Transverse colon (tissue), 4 donors: ENCODE measurements at regions not wholly inside any gene's neighbourhood (a gene's known extent, or its start where the extent isn't known, plus 50 kb on each side); places are given as distances from the start of the nearest gene placed in this dataset.

Source experiments
- DNase-seq: peaks from one replicate; pipeline ENCODE4 v3.0.0-alpha.2; 2019
- H3K27ac ChIP-seq, 4 donors: fragments of 200-600 bp; sonication (generic); 2 replicates each; pipeline ENCODE4 v1.5.1; 2016 to 2018; ENCODE audit warnings: inconsistent platforms in 4 of 4
- H3K27me3 ChIP-seq: fragments of 200-600 bp; sonication (generic); 2 replicates; pipeline ENCODE4 v1.5.1; 2017; ENCODE audit warnings: inconsistent platforms
- H3K36me3 ChIP-seq, 4 donors: fragments of 200-600 bp; sonication (generic); 2 replicates each; pipeline ENCODE4 v1.5.1; 2017 to 2019; ENCODE audit warnings: inconsistent platforms in 4 of 4
- H3K4me1 ChIP-seq, 4 donors: fragments of 200-600 bp; sonication (generic); 2 replicates each; pipeline ENCODE4 v1.5.1; 2017 to 2020; ENCODE audit warnings: inconsistent platforms in 4 of 4
- H3K4me3 ChIP-seq, 4 donors: fragments of 200-600 bp; sonication (generic); 1 replicate in 1 of 4; 2 replicates in 3 of 4; pipeline versions ENCODE4 v1.5.1 to v1.6.1; 2017 to 2019; ENCODE audit warnings: inconsistent platforms in 4 of 4
- H3K9me3 ChIP-seq, 2 donors: fragments of 200-600 bp; sonication (generic); 2 replicates each; pipeline ENCODE4 v1.5.1; 2017 to 2019; ENCODE audit warnings: inconsistent platforms in 2 of 2
- CTCF ChIP-seq, 5 experiments: fragments of 200-600 bp in 3 of 5; fragments of 450-650 bp in 2 of 5; sonication (generic) in 3 of 5; IDR thresholded peaks; 1 replicate in 2 of 5; 2 replicates in 3 of 5; pipeline ENCODE4 v1.5.1; 2016 to 2017; ENCODE audit warnings: antibody characterized with exemption in 5 of 5, inconsistent platforms in 3 of 5, mild to moderate bottlenecking in 2 of 5, moderate library complexity in 1 of 5
- EP300 ChIP-seq: sonication (generic); formaldehyde crosslinking; IDR thresholded peaks from one replicate; pipeline ENCODE4 v1.6.1; 2017; ENCODE audit warnings: antibody characterized with exemption, low read depth
- POLR2A ChIP-seq: fragments of 450-650 bp; IDR thresholded peaks from one replicate; pipeline ENCODE4 v1.6.1; 2016; ENCODE audit warnings: antibody characterized with exemption, mild to moderate bottlenecking, moderate library complexity
- POLR2AphosphoS5 ChIP-seq, 3 donors: sonication (generic); formaldehyde crosslinking; IDR thresholded peaks; one replicate each; pipeline ENCODE4 v1.6.1; 2016; ENCODE audit warnings: antibody characterized with exemption in 3 of 3
- WGBS, 2 donors: methylation state at CpG; one replicate each; pipeline ENCODE4 v1.1.5; 2018; ENCODE audit warnings: low coverage in 1 of 2; 5-methylcytosine and 5-hydroxymethylcytosine counted together
- in situ Hi-C, 4 donors: fragments of 200-750 bp; cut with MboI; loops; one replicate each; pipeline versions ENCODE4 v1.15.0 to v1.15.1; 2017; ENCODE audit warnings: low sequenced_read_pairs in 3 of 4, low pct_ligation_motif_present in 1 of 4, low pct_unique_long_range_greater_than_20kb in 1 of 4
- intact Hi-C: fragments of 100-400 bp; cut with DNase I; formaldehyde crosslinking; loops from one replicate; pipeline ENCODE4 v1.15.1; 2023; ENCODE audit warnings: low total_unique reads

DNA sequence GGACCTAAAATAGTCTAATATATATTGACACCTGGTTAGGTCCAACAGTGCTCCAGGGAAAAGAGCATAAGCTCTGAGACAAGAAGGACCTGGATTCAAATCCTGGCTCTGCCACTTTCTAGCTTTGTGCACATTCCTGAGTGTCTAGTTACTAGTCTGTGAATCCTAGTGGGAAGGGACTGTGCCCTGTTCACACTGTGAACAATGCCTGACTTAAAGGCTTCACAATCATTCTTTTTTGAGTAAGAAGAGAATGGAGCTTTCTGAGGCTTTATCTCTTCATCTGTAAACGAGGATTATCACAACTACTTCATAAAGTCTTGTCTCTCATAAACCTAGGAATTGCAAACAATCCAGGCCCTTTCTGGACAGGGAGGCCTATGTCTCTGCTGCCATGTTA lies 235.9 kb downstream of the SOX2 start:
- no peaks in the 10 kb centered on the region for H3K9me3 ChIP-seq
- no peak overlapping the region for H3K27ac ChIP-seq
- intact Hi-C loops (no loop called here), in situ Hi-C loops (no loop called here)
- TF ChIP-seq POLR2AphosphoS5 (IDR thresholded peaks at IDR 0.05) (no peak), POLR2A (no peak), CTCF (IDR thresholded peaks at IDR 0.05) (no peak), EP300 (no peak)
- H3K27me3 ChIP-seq, result no peaks in the 10 kb centered on the region
- no peaks in the 10 kb centered on the region for H3K4me1 ChIP-seq
- no peak for DNase-seq
- no peaks in the 10 kb centered on the region for H3K36me3 ChIP-seq
- H3K4me3 ChIP-seq, result no peak overlapping the region
- WGBS, 2 donors, result 13 to 19% methylated on average over 1 of the region's 1 CpG

DNA sequence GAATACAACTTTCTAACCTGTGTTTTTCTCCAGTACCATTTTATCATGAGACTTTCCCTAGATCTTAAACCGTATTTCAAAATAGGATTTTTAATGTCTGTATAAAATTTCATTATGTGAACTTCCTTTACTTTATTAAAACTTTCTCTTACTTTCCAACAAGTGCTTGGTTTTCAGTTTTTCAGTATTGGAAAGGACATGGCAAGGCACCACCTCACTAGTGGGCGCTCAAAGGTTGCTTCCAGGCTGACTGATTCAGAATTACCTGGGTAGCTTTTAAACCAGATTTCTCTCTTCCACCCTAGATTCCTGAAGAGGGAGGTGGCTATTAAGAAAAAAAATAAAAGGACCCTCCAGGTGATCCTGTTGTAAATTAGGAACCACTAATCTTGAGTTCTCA lies 236.6 kb downstream of the SOX2 start:
- no peak overlapping the region for H3K4me3 ChIP-seq
- intact Hi-C loops, result no loop called here
- DNase-seq, result no peak
- TF ChIP-seq POLR2AphosphoS5 (IDR thresholded peaks at IDR 0.05) (no peak), EP300 (no peak)
- H3K4me1 ChIP-seq, result no peaks in the 10 kb centered on the region
- no peaks in the 10 kb centered on the region for H3K27me3 ChIP-seq
- 68 to 76% methylated on average over 2 of the region's 2 CpGs for WGBS, 2 donors
- H3K27ac ChIP-seq, result no peak overlapping the region
- H3K9me3 ChIP-seq, result no peaks in the 10 kb centered on the region
- in situ Hi-C loops, result no loop called here
- no peaks in the 10 kb centered on the region for H3K36me3 ChIP-seq

- no peak for DNase-seq
- H3K4me3 ChIP-seq, result no peak overlapping the region
- no peaks in the 10 kb centered on the region for H3K36me3 ChIP-seq
- H3K27me3 ChIP-seq, result no peaks in the 10 kb centered on the region
- in situ Hi-C loops (no loop called here), intact Hi-C loops (no loop called here)
- no peak overlapping the region for H3K27ac ChIP-seq
- no peaks in the 10 kb centered on the region for H3K4me1 ChIP-seq
- TF ChIP-seq CTCF (IDR thresholded peaks at IDR 0.05), result no peak
- TF ChIP-seq POLR2AphosphoS5 (IDR thresholded peaks at IDR 0.05), result no peak
- no peak for TF ChIP-seq EP300
- no peak for TF ChIP-seq POLR2A
- no peaks in the 10 kb centered on the region for H3K9me3 ChIP-seq
- 85 to 100% methylated on average over 1 to 5 of the region's 5 CpGs for WGBS, 2 donors
Measured at GRCh38 chr3:181952221-181952620, 240.5 kb downstream of the SOX2 start.

DNA sequence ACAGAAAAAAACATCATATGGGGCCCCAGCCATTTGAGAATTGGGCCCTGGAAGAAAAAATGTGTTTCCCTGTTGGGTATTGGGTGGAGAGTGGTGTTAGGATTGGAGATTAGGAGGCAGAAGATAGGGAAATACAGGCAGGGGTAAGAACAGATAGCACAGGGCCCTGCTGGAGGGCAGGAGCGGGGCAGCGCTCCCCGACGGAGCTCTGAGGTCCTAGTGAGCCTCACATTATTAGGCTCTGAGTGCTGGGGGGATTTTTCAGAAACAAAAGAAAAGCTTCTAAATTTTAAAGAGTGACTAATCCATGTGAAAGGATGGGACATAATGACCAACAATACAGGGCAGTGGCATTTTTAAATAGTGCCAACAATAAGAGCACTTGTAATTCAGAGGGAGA lies 241.2 kb downstream of the SOX2 start:
- in situ Hi-C loops, result no loop called here
- Histone ChIP-seq H3K27ac (no peak overlapping the region), H3K36me3 (no peaks in the 10 kb centered on the region), H3K27me3 (no peaks in the 10 kb centered on the region), H3K4me3 (no peak overlapping the region), H3K9me3 (no peaks in the 10 kb centered on the region), H3K4me1 (no peaks in the 10 kb centered on the region)
- DNase-seq, result no peak
- TF ChIP-seq POLR2AphosphoS5 (IDR thresholded peaks at IDR 0.05), result no peak
- no peak for TF ChIP-seq EP300
- TF ChIP-seq CTCF (IDR thresholded peaks at IDR 0.05), result no peak
- WGBS, 2 donors, result 63 to 67% methylated on average over 4 of the region's 4 CpGs
- intact Hi-C loops, result no loop called here

DNA sequence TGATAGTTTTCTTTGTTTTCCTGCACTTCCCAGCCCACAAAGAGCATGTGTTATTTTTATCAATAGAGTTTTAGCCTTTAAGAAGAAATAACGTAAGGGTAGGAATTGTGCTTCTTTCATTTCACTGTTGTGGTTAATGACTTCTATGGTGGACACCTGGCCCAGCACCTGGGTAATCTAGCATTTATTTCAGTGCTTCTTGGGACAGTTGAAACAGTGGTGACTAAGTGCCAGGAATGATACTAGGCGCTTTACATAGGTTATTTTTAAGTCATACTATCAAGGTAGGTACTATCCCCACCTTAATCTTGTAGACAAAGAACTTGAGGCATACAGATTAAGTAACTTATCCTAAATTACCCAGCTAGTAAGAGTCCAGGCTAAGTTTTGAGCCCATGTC lies 243.8 kb downstream of the SOX2 start:
- DNase-seq, result peak; percentile 10
- TF ChIP-seq POLR2AphosphoS5 (IDR thresholded peaks at IDR 0.05) (no peak), EP300 (no peak), POLR2A (no peak), CTCF (IDR thresholded peaks at IDR 0.05) (no peak)
- Histone ChIP-seq H3K9me3 (no peaks in the 10 kb centered on the region), H3K4me1 (no peaks in the 10 kb centered on the region), H3K36me3 (no peaks in the 10 kb centered on the region), H3K27me3 (no peaks in the 10 kb centered on the region), H3K4me3 (no peak overlapping the region), H3K27ac (peak overlapping the region in 1 of 4 donors; percentile 17)
- intact Hi-C loops (no loop called here), in situ Hi-C loops (no loop called here)
- WGBS, 2 donors, result 80 to 87% methylated on average over 2 of the region's 2 CpGs
